GM10847 (cell line): ENCODE measurements at regions not wholly inside any gene's neighbourhood (a gene's known extent, or its start where the extent isn't known, plus 50 kb on each side); places are given as distances from the start of the nearest gene placed in this dataset.

Source experiments
- POLR2A ChIP-seq: IDR thresholded peaks from 2 replicates; pipeline ENCODE4 v1.6.1; 2011; ENCODE audit not compliant: insufficient read length; ENCODE audit errors: extremely low read depth

DNA sequence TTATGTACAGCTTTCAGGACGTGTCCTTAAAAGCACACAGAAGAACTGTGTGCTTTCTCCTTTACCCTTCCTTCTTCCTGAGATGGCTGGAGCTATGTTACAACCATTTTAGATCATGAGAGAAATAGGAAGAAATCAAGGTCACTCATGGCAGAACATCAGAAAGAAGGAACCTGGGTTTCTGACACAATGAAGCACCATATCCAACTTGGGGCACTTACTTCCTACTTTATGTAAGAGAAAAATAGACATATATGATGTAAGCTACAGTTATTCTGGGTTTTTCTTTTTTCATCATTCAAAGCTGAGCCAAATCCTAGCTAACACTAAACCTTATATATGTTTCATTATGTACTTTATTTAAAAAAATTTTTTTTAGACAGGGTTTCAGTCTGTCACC, 79.5 kb downstream of the FAM161A start:
- TF ChIP-seq POLR2A = no peak

DNA sequence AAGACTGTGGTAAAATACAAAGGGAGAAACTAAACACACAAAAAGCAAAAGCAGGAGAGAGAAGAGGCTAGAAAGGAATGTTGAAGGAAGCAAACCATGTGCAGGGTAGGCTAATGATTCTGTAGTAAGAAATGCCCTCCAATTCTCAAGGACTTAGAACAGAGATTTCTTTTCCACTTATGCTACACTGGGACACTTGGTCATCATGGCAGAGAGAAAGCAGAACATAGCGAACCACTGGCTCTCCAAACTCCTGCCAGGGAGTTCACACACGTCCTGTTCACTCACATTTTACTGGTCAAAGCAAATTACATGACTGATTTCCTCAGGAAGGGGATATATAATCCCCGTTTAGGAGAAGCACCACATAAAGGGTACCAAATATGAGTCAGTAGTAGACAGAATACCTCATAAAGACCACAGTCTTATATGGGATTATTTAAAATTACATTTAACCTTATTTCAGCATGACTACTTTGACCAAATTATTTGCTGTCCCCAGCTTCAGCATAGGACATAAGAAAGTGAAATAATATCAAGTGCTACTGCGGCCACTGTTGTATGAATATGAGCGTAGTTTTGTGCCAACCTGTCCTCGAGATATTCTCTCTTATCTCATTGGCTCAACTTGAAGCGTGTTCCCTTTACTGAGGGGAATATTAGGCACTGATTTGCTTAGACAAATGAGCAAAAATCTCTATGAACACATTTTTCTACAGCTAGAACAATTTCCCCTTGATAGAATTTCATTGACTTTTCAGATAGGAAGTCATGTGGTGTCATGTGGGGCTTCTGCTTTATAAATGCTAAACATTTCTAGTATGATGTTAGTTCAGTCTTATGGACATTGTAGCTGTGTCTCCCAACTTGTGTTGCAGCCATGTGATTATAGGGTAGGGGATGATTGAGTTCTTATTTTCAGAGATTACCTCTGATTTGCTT, 81.7 kb downstream of the FAM161A start:
- TF ChIP-seq POLR2A = no peak

GRCh38 chr2:61770746-61771145, 83.1 kb downstream of the FAM161A start:
- TF ChIP-seq POLR2A = no peak

DNA sequence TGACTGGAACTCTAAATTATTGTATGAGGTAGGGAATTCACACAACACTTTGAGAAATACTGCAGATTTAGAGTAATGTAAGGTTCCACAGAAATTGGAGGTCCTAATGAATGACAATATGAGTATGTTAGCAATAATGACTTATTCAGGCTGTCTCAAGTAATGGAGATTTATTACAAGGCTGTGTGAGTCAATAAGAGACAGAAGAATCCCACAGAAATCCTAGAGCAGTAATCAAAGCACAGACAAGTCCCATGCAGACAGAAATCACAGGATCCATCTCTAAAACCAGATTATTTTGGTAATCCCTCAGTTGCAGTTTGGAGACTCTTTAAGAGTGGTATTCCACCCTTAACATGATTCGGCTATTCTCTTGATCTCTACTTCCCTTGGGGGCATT, 83.6 kb downstream of the FAM161A start:
- TF ChIP-seq POLR2A = no peak

DNA sequence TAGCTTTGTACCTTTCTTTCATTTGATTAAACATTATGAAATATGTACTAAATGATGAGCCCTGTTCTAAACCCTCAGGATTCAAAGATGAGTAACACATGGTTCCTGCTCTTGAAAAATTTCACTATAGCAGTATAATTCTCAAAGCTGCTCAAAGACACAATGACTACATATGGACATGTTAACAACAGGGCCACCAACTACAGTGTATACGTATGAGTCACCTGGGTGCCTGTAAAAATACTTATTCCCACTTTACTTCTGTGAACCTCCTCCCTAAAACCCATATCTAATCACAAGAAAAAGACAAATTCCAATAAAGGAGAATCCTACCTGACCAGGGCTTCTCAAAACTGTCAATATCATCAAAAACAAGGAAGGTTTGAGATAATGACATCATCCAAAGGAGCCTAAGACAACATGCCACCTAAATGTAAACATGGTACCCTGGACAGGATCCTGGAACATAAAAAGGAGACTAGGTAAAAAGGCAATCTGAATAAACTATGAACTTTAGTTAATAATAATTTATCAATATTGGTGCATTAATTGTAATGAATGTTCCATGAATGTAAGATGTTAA, 84.7 kb downstream of the FAM161A start:
- TF ChIP-seq POLR2A = no peak

DNA sequence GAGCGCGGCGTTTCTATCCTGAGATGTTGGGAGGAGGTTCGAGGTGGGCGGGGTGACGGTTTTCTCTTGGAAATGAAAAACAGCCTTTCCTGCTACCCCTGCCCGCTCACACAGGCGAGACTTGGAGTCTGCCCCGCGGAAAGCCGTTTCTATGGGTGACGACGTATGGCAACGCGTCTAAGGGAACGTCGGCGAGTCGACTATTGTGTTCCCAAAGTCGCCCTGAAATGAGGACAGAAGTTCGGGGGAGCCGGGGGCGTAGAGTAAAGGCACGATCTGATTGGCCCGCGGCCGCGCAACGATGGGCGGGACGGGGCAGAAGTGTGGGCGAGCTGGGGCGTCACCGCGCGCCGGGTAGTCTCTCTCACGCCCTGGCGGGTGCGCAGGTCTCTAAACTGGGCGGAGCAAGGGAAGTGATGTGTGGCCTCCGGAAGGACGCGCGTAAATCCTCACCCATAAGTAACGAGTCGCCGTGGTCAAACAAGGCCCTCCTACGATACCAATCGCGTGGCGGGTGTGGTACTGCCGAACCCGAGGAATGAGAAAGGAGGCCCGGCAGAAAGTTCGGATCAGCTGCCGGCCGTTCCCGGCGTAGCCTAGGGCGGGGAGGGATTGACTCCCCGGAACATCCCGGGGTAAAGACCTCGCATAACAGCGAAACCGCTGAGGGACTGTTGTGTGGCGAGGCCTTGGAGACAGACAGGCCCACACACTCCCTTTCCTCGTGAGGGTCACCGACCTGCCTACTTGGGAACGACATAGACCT, 89.6 kb downstream of the FAM161A start:
- peak; percentile 50 for TF ChIP-seq POLR2A

- no peak for TF ChIP-seq POLR2A
These were observed 90.2 kb downstream of the FAM161A start for GRCh38 chr2:61763605-61764034.

GRCh38 chr2:61762292-61762691, 91.6 kb downstream of the FAM161A start:
- no peak for TF ChIP-seq POLR2A

GRCh38 chr2:61759718-61760117, 94.1 kb downstream of the FAM161A start:
- TF ChIP-seq POLR2A = no peak

- no peak for TF ChIP-seq POLR2A
These were observed 94.9 kb downstream of the FAM161A start for GRCh38 chr2:61759005-61759404.

- TF ChIP-seq POLR2A = no peak
These were observed 95.7 kb downstream of the FAM161A start for GRCh38 chr2:61758159-61758558.

DNA sequence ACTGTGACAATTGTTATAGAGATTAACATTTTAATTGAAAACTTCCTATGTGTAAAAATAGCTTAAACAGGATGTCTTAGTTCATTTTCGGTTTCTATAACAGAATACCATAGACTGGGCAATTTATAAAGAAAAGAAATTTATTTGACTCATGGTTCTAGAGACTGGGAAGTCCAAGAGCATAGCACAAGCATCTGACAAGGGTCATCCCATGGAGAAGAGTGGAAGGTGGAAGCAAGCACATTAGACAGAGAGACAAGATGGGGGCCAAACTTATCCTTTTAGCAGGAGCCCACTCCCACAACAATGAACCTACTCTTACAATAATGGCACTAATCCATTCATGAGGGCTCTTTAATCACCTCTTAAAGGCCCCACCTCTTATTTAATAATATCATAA, 100.3 kb downstream of the FAM161A start:
- TF ChIP-seq POLR2A = no peak

GRCh38 chr2:61750624-61751023, 103.2 kb downstream of the FAM161A start:
- TF ChIP-seq POLR2A = no peak

GRCh38 chr2:61742955-61743354, 110.9 kb downstream of the FAM161A start:
- no peak for TF ChIP-seq POLR2A

DNA sequence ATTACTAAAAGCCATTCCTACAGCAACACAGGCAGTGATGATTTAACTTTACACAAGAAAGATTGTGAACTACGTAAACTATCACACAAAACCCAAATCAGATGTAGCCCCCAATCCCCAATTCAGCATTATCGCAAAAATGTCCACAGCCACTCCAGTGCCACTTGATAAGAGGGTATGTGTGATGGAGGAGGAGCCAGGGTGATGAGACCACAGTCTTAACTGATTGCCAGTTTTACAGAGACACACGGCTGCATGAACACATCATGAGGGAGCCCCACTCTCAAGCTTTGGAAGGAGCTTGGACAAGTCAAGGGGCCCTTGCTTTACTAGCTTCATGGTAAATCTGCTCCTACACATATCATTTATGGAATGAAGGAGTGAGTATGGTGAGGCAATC, 116.0 kb downstream of the FAM161A start:
- no peak for TF ChIP-seq POLR2A

- no peak for TF ChIP-seq POLR2A
These were observed 116.9 kb downstream of the FAM161A start for GRCh38 chr2:61736953-61737352.
